ENCODE measurements at regions not wholly inside any gene's neighbourhood (a gene's known extent, or its start where the extent isn't known, plus 50 kb on each side); places are given as distances from the start of the nearest gene placed in this dataset.

- no peak for DNase-seq
Observed at GRCh38 chr4:57661517-57662090, 551.4 kb upstream of the IGFBP7 start.

DNA sequence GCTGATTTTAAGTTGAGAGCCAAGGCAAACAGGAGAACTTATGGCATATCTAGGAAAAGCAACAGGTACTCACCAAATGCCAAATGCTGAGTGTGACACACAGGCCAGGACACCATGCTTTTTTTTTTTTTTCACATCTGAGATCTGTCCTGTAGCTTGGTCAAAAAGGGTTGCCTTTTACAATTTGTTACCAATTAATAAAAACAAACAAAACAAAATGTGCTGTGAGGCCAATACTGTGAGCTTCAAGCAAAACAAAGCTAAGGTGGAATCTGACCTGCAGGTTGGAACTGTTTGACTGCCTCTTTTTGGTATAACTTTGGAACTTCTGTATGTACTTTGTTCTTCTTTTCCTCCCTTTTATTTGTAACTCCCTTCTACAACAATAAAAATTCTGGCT lies 548.5 kb upstream of the IGFBP7 start:
- DNase-seq: no peak

GRCh38 chr4:57658188-57658587 lies 548.0 kb upstream of the IGFBP7 start:
- no peak for DNase-seq

DNA sequence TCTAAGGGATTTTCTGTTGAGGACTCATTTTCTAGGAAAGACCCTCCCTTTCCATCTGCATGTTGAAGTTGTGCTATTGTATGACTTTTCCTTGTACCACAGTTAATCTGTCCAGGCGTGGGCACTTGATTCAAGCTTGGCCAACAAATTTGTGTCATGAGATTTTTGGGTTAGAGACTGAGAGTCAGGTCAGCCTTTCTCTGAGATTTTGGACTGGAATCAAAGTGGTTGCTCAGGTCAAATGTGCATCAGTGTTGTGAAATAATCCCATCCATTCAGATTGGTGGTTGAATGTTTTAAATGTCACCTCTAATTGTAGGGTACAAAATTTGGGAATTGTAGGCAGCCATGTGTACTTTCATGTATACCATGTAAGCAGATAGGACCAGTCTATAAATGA lies 545.2 kb upstream of the IGFBP7 start:
- no peak for DNase-seq

- DNase-seq: no peak
Observed at GRCh38 chr4:57652779-57653178, 542.6 kb upstream of the IGFBP7 start.

DNA sequence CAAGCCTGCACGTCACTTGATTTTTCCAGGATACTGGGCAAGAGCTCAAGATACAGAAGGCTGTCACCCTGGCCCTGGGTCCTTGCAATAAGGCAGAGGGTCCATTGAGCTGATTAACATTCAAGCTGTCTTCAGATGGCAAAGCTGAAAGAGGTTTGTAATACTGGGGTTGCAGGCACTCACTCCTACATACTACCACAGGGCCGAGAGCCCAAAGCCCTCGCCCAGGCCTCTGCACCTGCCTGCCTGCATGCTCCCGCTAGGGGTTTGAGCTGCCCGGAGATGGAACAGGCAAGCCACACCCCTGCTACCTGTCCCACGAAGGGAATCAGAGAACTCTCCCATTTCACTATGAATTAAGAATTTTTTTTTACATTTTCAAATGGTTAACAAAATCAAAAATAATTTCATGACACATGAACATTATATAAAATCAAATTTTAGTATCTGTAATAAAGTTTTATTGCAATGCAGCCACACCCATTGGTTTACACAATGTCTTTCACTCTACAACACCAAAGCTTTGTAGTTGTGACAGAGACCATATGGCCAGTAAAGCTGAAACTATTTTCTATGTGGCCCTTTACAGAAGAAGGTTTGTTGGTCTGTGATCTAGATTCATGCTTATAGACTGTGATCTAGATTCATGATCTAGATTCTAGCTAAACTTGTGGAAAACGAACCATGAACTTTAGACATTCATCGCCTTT lies 530.4 kb upstream of the IGFBP7 start:
- no peak for DNase-seq

DNA sequence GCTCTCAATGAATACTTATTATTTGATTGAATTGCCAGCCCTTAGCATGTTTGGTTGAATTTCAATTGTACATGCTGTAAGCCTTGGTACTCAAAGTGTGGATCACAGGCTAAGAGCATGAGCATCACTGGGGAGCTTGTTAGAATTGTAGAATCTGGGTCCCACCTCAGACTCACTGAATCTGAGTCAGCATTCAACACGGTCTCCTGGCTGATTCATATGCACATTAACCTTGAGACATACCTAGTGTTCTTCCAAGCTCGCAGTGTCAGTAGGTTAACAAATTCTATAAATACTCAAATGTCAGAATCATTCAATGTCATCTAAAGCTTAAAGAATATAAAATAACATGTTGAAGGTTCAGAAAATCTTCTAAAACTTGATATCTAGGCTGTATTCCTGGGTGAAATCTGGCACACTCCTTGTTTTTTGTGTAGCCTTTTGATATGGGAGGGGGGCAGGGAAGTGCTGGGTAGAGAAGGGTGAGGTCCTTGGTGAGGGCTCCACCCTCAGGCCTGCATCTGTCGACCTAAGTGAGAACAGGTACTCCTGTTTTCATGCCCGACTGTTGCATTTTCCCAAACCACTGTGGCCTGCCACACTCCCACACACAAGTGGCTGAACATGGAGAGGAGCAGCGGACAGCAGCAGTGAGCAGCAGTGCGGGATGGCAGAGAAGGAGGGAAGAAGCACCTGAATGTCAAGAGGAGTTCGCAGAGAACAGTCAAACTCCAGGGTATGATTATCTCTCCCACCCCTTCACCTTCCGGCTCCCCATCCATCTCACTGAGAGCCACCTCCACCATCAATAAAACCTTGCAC lies 529.6 kb upstream of the IGFBP7 start:
- no peak for DNase-seq

DNA sequence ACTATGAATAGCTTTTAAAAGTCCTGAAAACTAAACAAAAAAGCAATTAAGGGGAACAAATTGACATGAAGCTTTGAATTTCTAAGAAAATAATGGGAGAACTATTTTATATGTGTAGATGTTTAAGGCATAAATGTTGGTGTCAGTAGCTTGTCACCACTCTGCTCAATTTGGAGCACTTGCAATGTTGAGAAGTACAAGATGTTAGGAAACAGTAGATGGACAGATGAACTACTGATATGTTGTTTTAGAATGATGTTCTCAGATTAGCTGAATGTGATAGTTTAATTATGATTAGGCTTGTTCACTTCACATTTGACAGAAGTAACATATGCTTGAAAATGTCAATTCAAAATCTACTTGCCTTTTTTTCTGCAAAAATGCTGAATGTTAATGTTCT lies 525.7 kb upstream of the IGFBP7 start:
- no peak for DNase-seq

DNA sequence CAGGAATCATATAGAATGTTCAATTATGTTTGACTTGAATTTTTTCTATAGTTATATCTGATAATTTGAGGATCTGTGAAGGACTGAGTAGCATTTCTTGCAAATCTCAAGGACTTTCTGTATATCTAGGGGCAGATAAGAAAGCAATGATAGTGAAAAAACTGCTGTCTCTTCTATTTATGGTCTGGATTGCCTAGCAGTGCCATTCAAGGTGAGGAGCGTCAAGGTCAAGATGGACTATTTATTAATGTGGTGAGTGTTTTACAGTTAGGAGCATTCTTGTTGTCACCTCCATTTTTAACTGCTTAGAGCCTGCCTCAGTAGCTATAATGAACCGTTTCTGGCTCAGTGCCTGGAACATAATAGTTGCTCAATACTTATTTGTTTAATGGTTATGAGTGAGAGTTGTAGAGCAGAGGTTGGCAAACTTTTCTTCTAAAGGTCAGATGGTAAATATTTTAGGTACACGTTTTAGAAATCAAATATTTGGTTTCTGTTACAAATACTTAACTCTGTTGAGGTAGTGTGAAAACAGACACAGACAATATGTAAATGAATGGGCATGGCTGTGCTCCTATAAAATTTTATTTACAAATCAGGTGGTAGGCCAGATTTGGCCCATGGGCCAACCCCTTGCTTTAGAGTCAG lies 523.2 kb upstream of the IGFBP7 start:
- no peak for DNase-seq

DNA sequence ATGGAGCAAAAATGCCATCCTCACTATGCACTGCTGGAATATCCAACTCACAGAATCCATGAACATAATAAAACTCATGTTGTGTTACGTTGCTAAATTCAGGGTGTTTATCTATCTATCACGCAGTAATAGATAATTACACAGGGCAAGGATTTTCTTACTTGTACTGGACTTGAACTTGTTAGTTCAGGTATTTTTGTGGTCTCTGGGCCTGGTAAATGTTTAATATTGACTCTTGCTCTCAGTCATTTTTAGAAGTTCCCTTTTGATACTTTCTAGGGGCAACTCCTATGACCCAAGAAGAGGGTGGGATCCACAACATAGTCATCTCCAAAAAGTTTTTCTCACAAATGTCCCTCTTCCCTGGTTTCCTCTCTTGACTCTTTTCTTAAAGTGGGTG lies 522.4 kb upstream of the IGFBP7 start:
- DNase-seq: no peak

GRCh38 chr4:57631147-57631546 lies 521.0 kb upstream of the IGFBP7 start:
- DNase-seq: no peak

GRCh38 chr4:57628004-57628403 lies 517.8 kb upstream of the IGFBP7 start:
- no peak for DNase-seq

GRCh38 chr4:57614257-57614932 lies 504.2 kb upstream of the IGFBP7 start:
- peak; percentile 82 for DNase-seq

- DNase-seq: peak; percentile 51
Observed at GRCh38 chr4:57612279-57612678, 502.1 kb upstream of the IGFBP7 start.

DNA sequence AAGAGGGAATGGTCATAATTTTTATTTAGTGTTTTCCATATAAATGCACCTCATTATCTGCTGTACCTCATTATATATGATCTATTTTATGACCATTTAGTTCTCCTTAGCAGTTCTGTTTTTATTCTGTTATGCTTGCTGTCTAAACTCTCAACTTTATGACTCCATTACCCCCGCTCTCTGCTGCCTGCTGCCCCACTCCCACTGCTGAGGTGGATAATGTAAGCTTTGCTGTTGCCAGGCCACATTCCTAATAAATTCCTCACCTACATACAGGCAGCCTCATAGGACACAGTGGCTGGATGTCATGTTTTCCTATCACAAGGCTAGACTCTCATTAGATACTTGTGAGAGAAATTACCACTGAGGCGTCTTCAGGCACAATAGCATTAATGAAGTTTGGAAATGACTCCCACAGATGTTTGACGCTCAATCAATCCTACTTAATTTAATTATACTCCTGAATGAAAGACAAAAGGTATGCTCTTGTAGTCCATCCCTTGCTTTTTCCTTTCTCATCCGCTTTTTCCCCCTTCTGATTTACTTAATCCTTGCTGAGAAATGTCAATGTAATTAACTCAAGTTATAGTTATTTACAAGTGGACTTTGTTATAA lies 497.5 kb upstream of the IGFBP7 start:
- DNase-seq: no peak

DNA sequence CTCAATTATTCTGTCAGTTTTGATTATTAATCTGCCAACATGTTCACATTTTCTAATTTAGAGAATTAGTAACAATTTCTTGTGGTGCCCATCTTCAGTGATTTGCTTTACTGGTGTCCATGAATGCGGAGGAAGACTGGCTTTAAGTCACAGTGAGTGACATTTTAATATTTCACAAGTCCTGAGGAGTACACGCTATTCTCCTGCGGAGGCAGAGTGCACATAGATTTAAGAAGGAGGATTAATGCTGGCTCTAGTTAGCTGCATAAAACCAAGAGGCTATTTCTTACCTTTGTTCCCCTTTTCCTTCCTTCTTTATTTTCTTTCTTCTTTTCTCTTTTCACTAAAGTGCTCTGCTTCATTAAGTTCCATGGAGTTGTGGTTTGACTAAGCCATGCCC lies 495.2 kb upstream of the IGFBP7 start:
- DNase-seq: no peak

GRCh38 chr4:57602141-57602540 lies 492.0 kb upstream of the IGFBP7 start:
- DNase-seq: no peak

- peak; percentile 94 for DNase-seq
Observed at GRCh38 chr4:57591073-57591472, 480.9 kb upstream of the IGFBP7 start.

GRCh38 chr4:57588557-57588956 lies 478.4 kb upstream of the IGFBP7 start:
- DNase-seq: no peak

- DNase-seq: no peak
Observed at GRCh38 chr4:57580710-57581599, 470.8 kb upstream of the IGFBP7 start.

DNA sequence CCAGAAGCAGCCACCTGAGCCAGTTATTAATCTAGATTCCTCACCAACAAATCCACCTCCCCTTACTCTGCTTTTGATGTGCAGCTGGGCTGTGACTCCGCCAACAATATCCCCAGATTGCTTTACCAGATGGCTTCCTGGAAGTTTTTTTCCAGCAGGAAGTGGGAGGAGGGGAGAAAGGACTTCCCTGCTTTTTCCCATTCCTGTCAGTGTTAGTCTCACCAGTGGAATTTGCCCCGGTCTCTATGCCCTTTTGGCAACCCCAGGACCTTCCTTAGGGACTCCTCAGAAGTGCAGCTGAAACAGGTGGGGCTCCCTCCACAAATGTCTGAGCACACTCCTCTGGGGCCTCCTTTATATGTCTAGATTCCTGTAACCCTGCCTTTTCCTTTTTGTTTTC lies 465.2 kb upstream of the IGFBP7 start:
- DNase-seq: no peak
